ENCODE measurements at regions not wholly inside any gene's neighbourhood (a gene's known extent, or its start where the extent isn't known, plus 50 kb on each side); places are given as distances from the start of the nearest gene placed in this dataset.

DNA sequence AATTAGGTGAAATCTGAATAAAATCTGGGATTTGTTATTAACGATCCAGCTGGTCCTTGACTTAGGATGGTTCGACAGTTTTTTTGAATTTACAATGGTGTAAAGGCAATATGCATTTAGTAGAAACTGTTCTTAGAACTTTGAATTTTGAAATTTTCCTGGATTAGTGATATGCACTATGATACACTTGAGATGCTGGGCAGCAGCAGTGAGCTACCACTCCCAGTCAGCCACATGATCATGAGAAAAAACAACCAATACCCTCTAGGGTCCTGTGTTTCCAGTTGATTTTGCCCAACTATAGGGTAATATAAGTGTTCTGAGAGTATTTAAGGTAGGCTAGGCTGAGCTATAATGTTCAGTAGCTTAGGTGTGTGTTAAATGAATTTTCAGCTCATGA, 303.7 kb downstream of the GPAT3 start:
- TF ChIP-seq, protein P1, sequence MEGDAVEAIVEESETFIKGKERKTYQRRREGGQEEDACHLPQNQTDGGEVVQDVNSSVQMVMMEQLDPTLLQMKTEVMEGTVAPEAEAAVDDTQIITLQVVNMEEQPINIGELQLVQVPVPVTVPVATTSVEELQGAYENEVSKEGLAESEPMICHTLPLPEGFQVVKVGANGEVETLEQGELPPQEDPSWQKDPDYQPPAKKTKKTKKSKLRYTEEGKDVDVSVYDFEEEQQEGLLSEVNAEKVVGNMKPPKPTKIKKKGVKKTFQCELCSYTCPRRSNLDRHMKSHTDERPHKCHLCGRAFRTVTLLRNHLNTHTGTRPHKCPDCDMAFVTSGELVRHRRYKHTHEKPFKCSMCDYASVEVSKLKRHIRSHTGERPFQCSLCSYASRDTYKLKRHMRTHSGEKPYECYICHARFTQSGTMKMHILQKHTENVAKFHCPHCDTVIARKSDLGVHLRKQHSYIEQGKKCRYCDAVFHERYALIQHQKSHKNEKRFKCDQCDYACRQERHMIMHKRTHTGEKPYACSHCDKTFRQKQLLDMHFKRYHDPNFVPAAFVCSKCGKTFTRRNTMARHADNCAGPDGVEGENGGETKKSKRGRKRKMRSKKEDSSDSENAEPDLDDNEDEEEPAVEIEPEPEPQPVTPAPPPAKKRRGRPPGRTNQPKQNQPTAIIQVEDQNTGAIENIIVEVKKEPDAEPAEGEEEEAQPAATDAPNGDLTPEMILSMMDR (IDR thresholded peaks at IDR 0.05; ENCODE audit: insufficient read depth, low read depth, low read length, missing control alignments): no peak
- H3K4me3 ChIP-seq (ENCODE audit: low read depth, low read length): no peak overlapping the region
- DNase-seq (ENCODE audit: low read depth): no peak

DNA sequence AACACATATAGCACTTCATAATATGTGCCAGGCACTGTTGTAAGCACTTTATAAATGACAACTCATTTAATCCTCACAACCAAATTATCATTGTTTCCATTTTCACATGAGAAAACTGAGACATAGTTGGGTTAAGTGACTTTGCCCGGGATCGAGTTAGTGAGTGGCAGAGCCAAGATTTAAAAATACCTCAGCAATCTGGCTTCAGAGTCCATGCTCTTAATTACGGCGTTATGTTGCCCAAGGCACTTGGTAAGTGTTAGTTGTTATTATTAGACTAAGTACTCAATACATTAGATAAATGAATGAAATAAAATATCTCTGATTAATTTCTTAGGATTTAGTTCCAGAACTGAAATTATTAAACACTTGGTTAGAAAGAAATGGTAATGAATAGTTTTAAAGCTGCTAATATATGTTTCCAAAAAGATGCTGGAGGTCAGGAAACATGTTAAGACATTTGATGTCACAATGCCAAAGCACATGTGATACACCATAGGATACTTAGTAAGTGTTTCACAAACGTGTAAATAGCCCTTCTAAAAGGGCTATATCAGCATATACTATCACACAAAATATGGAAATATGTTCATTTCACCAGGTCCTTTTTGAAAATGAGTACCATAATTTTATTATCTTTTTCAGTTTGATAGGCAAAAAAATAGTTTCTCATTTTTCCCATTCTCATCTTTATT, 301.9 kb downstream of the GPAT3 start:
- no peak for DNase-seq (ENCODE audit: low read depth)

GRCh38 chr4:83833920-83834319, 298.0 kb downstream of the GPAT3 start:
- no peak overlapping the region for H3K4me3 ChIP-seq (ENCODE audit: low read depth, low read length)
- DNase-seq (ENCODE audit: low read depth): no peak
- TF ChIP-seq, protein P1 (IDR thresholded peaks at IDR 0.05; ENCODE audit: insufficient read depth, low read depth, low read length, missing control alignments): no peak

More for the DNA sequence above, 301.9 kb downstream of the GPAT3 start:
- H3K4me3 ChIP-seq (ENCODE audit: low read depth, low read length): no peak overlapping the region
- TF ChIP-seq, protein P1 (IDR thresholded peaks at IDR 0.05; ENCODE audit: insufficient read depth, low read depth, low read length, missing control alignments): no peak

DNA sequence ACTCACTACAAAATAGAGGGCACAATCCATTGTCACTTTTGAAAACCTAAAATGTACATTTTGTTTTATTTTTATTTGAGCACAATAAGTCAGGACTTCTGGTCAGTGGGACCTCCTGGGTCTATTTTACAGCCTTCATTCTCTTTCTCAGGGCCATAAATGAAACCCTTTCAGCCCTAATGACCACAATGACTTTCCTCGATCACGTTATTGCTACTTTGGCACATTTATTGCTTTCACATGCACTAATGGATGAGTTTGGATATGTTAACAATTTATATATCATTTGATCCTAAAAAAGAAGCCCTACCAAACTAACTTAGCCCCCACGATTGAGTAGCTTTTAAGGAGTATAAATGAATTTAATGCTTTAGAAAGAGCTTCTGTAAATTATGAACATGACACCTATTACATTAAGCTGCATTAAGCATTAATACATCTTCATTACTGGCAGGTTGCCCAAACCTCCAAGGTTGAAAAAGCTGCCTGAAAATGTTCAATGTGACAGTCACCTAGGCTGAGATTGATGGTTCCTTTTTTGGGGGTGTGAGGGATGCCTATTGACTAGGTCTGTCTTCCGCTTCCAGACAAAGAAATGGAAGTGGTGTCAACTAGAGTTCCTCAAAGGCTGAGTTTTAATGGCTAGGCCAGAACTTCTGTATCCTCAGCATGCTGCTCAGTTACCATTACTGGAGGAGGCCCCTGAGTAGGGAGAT, 296.4 kb downstream of the GPAT3 start:
- DNase-seq (ENCODE audit: low read depth): no peak
- H3K4me3 ChIP-seq (ENCODE audit: low read depth, low read length): no peak overlapping the region
- TF ChIP-seq, protein P1 (IDR thresholded peaks at IDR 0.05; ENCODE audit: insufficient read depth, low read depth, low read length, missing control alignments): no peak

GRCh38 chr4:83831588-83831987, 295.7 kb downstream of the GPAT3 start:
- TF ChIP-seq, protein P1 (IDR thresholded peaks at IDR 0.05; ENCODE audit: insufficient read depth, low read depth, low read length, missing control alignments): no peak
- no peak for DNase-seq (ENCODE audit: low read depth)
- no peak overlapping the region for H3K4me3 ChIP-seq (ENCODE audit: low read depth, low read length)

- TF ChIP-seq, protein P1 (IDR thresholded peaks at IDR 0.05; ENCODE audit: insufficient read depth, low read depth, low read length, missing control alignments): no peak
- DNase-seq (ENCODE audit: low read depth): no peak
- no peak overlapping the region for H3K4me3 ChIP-seq (ENCODE audit: low read depth, low read length)
Observed at GRCh38 chr4:83830138-83830888, 294.4 kb downstream of the GPAT3 start.
